ENCODE measurements at regions not wholly inside any gene's neighbourhood (a gene's known extent, or its start where the extent isn't known, plus 50 kb on each side); places are given as distances from the start of the nearest gene placed in this dataset.
A peak's percentile ranks its signal among the peaks of the same experiment; 100 is the strongest.
"Not testable (repeated sequence)": the region's sequence is repeated elsewhere in the genome, so short reads cannot be mapped to it uniquely, and the experiment has no call there.

DNA sequence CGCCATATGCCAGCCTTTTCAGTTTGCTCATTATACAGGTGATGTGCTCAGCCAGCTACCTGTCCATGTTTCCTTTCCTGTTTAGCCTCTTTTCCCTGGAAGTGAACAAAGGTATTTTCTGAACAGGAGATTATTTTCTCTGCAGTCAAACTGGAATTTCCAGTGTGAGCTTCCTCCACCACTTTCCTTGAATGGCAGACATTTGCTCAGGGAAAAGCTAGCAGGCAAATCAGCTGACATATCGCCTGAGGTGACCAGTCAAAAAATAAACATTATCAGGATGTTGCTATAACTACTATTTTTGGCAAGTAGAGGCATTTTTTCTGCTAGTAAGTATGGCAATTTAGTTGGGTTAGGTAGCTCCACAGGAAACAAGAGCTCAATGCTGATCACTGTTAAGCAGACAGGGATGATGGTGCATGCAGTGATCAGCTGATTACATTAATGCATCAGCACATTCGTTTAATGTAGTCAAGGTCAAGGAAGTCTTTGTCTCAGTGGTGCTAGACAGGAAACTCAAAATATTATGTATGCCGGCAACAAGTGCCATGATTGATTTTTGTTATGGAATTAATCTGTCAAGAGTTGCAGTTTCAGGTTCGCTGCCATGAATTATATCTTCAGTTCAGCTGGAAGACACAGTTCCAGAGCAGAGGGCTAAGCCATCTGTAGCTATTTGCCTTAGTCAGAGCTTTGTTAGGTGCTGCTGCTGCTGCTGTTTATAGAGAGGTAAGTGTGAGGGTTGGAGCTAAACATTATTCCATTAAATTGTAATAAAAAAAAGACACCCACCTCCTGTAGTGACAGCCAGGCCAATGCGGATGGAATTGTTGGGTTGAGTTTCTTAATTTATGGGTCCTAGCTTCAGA, 179.7 kb upstream of the ST6GALNAC5 start:
- DNase-seq, result no peak

DNA sequence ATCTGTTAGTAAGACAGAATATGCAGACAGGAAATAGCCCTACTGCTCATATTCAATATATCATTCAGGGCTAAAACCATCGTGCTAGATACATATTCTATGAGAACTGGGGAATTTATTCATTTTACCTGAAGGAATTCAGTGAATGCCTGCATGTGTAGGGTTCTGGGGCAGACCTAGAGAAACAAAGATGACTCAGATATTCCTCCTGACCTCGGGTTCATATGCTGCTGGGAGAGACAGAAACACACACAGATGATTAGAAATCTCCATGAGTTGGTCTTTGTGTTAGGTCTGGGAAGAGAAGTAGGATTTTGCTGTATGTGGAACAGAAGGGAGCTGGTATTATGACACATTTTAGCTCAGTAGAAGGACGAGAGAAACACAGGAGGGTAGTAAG, 176.5 kb upstream of the ST6GALNAC5 start:
- no peak for DNase-seq

DNA sequence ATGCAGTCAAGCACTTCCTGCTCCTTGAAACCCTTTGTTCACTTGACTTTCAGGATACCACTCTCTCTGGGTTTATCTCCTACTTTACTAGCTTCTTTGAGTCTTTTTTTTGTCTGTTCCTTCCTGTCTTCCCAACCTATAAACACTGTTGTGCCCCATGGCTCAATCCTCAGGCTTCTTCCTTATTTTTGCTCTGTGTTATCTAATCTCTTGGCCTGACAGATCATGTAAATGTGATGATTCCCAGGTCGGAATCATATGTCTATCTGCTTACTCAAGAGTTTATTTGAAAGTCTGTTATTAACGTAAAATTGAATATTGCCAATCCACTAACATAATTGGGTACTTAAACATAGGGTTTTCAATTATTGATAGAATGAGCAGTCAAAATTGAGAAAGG, 171.7 kb upstream of the ST6GALNAC5 start:
- no peak for DNase-seq

DNA sequence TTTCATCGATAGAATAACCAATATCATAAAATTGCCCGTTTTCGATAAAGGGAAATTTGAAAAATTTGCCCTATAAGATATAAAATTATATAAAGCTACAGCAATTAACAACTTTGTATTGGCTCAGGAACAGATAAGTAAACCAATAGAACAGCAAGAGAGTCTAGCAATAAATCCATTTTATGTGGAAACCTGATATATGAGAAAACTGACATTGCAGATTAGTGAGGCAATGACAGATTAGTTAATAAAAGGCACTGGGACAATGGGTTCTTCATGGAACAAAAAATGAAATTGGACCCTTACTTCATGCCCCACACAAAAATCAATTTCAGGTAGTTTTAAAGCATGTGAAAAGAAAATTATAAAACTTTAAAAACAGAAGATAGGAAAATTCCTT, 169.9 kb upstream of the ST6GALNAC5 start:
- no peak for DNase-seq

DNA sequence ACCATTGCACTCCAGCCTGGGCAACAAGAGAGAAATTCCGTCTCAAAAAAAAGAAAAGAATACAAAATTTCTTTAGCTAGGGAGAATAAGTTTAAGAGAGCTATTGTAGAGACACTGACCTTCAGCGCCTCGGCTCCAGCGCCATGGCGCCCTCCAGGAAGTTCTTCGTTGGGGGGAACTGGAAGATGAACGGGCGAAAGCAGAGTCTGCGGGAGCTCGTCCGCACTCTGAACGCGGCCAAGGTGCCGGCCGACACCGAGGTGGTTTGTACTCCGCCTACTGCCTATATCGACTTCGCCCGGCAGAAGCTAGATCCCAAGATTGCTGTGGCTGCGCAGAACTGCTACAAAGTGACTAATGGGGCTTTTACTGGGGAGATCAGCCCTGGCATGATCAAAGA, 167.6 kb upstream of the ST6GALNAC5 start:
- DNase-seq, result not testable (repeated sequence)

DNA sequence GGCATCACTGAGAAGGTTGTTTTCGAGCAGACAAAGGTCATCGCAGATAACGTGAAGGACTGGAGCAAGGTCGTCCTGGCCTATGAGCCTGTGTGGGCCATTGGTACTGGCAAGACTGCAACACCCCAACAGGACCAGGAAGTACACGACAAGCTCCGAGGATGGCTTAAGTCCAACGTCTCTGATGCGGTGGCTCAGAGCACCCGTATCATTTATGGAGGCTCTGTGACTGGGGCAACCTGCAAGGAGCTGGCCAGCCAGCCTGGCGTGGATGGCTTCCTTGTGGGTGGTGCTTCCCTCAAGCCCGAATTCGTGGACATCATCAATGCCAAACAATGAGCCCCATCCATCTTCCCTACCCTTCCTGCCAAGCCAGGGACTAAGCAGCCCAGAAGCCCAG, 167.1 kb upstream of the ST6GALNAC5 start:
- not testable (repeated sequence) for DNase-seq

DNA sequence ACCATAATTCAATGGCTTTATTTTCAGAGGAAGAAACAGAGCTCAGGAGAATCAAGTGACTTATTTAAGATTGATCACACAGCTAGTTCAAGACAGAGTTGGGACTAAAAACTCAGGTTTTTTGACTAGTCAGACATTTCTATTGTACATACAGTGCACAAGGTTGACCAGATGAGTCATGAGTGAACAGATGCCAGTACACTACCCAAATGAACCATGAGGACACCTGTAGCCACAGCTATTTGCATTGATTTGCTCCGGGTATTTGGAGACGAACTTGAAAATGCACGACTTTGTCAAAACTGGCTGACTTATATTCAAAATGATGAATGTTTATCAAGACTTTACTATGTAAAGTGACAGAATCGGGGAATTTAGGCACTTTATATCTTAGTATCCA, 161.7 kb upstream of the ST6GALNAC5 start:
- DNase-seq, result no peak

DNA sequence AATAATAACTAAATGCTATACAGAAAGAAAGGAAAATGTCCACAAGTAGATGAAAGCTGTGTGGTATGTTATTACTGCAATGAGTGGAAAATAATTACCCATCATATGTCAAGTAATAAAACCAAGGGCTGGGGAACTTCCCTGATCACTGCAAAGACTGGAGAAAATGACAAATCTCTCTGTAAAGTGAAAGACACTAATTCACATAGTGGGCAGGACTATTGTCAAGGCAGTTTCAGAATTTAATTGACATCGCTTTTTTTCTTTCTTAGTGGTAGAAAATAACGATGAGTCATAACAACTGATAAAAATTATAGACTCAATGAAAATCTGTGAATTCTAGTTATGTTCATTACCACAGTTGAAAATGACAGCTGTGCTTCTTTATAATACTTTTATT, 153.7 kb upstream of the ST6GALNAC5 start:
- DNase-seq, result no peak

DNA sequence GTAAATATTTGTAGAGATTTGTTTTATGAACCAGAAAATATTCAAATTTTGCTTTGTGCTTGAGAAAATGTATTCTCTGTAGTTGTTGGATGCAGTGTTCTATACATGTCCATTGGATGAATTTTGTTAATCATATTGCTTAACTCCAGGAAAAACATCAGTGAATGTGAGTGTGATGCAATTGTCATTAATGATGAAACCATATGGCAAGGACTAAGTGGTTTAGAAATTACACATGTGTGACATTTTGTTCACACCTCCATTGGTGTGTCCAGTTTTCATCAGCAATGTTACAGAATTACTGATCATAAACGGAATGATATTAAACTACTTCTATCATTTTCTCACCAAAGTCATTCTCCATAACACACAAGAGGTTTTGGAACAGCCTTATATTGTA, 151.8 kb upstream of the ST6GALNAC5 start:
- no peak for DNase-seq

DNA sequence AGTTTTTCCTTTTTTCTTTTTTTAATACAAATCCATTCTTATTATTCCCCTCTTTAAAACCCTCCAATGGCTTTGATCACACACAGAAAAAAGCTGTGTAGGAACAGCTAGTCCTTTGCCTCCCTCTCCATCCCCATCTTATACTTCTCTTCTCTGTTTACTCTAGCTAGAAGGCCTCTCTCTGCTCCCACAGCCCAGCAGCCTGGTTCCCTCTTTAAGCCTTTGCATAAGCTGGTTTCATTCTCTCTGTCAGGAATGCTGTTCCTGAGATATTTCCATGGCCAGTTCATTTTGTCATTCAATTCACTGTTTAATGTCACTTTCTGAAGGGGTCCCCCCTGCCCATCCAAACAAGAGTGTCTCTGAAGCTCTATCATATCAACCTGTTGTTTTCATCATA, 143.3 kb upstream of the ST6GALNAC5 start:
- DNase-seq, result no peak

DNA sequence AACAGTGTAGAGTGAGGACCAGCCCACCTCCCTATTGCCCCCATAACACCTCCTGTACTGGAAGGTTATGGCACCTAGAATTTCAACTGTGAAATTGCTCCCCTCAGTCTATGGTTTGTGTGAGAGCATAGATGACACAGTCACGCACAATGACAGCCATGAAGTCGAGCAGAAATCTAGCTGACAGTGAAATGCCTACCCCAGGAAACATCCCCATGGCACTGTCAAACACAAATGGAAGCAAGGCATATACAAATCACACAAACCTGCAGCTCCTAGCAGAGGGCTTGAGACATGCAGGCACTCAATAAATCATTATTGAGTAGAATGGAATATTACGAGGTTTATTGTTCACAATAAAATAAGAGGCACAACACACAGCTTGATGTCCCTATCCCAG, 142.5 kb upstream of the ST6GALNAC5 start:
- no peak for DNase-seq

DNA sequence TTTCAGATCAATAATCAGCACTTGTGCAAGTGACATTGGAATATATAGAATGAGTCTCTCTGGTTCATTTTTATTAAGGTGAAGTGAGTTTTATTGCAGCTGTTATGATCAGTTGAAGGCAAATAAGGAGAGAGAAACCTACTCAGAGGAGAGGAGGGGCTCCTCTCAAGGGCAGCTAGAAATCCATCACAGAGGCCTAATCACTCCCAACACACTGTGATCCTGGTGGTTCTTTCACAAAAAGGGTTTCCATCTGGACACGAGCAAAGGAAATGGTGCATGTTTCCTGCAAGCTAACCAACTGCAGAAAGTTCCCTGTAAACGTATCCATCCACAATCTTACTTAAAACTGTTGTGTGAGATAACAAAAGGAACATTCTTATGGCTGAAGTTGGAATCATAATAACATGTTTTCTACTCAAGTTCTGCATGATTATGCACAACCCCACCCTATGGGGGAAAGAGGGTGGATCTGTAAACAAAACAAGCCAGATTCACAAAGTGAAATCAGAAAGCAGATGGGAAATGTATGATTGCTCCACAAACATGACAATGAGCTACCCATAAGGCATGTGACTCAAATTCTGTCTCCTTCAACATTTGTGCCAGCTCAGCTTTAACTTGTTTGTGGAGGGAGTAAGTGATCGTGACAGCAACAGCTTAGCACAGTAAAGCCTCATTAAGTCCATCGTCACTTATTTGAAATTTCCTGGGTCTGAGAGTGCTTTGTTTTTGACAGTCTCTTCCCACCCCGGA, 141.2 kb upstream of the ST6GALNAC5 start:
- peak in 2 of 51 donors; percentile 1 to 21 for DNase-seq

DNA sequence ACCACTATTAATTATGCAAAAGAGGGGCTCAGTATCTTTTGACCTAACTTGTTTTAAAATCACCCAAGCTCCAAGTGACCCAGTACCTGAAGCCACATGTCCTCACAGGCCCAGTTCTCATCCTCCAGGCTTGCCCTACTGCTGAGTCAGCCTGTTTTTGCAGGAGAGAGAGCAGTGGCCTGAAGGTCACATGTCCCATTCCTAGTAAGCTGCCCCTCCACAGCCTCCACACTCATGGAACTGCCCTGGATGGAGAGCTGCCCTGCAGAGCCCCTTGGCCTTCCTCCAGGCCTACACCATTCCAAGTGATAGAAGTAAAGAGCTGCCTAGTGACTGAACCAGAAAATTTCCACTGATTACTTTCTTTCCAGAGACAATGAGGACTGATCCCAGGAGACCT, 139.8 kb upstream of the ST6GALNAC5 start:
- DNase-seq, result no peak

DNA sequence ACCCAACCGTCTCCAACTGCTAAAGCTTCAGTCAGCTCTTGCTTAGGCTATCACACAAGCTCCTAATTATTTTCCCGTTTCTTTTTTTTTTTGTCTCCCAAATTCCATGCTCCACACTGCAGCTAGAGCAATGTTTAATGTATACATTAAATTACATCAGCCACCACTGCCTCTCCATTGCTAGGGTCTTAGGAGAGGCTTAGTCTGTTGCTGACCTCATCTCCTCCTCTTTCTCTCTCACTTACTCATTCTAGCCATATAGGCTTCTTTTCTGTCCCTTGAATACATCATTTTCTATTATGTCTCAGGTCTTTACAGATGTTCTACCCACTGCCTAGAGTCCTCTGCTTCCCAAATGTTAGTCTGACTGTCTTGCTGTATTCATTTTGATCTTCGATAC, 138.1 kb upstream of the ST6GALNAC5 start:
- no peak for DNase-seq

DNA sequence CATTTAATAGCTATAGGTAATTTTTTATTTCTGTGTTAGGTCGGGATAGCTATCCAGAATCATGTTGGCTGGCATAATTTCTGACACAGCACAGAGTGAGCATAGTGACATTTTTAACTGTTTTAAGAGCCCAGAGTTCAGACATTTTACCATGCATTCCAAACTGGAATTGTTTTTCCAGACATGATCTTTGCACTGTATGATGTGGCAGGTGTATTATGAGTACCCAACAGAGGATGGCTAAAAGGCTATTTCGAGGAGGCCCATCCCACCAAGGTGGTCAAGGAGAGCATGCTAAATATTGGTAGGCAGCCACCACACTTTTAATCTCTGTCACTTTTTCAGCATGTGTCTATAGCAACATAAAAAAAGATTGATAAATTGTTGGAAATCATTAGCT, 137.3 kb upstream of the ST6GALNAC5 start:
- DNase-seq, result no peak

DNA sequence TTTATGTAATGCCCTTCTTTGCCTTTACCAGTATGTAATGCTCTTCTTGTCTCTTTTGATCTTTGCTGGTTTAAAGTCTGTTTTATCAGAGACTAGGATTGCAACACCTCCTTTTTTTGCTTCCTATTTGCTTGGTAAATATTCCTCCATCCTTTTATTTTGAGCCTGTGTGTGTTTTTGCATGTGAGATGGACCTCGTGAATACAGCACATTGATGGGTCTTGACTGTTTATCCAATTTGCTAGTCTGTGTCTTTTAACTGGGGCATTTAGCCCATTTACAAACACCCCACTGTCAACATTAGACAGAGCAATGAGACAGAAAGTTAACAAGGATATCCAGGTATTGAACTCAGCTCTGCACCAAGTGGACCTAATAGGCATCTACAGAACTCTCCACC, 128.9 kb upstream of the ST6GALNAC5 start:
- DNase-seq, result not testable (repeated sequence)

DNA sequence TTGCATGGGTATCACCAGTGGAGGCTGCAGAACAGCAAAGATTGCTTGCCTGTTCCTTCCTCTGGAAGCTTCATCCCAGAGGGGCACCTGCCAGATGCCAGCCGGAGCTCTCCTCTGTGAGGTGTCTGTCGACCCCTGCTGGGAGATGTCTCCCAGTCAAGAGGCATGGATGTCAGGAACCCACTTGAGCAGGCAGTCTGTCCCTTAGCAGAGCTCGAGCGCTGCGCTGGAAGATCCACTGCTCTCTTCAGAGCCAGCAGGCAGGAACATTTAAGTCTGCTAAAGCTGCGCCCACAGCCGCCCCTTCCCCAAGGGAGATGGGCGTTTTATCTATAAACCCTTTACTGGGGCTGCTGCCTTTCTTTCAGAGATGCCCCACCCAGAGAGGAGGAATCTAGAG, 126.3 kb upstream of the ST6GALNAC5 start:
- DNase-seq, result not testable (repeated sequence)

DNA sequence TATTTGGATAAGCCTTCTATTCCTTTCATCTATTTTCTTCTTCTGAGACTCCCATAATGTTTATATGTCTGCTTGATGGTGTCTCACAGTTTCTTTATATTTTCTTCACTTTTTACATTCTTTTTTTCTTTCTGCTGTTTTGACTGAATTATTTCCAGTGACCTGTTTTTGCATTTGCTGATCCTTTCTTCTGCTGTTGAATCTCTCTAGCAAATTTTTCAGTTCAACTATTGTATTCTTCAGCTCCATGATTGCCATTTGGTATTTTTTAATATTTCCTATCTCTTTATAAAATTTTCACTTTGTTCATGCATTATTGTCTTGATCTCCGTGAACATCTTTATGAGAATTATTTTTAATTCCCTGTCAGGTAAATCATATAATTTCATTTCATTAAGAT, 122.3 kb upstream of the ST6GALNAC5 start:
- DNase-seq, result no peak

DNA sequence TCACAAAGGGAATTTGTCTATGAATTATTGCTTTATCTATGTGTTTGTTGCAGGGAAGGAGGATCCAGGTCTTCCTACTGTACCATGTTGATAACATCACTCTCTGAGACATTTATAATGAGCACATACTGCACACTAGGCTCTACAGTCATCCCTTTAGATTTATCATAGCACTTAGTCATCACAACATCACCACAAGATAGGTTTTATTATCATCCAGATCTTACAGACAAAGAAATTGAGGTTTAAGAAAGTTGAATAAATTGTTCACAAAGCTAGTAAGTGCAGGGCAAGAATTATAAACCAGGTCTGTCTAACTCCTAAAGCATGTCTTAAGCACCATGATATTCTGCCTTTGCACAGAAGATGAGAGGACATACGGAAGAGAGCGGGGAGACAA, 121.1 kb upstream of the ST6GALNAC5 start:
- DNase-seq, result no peak

DNA sequence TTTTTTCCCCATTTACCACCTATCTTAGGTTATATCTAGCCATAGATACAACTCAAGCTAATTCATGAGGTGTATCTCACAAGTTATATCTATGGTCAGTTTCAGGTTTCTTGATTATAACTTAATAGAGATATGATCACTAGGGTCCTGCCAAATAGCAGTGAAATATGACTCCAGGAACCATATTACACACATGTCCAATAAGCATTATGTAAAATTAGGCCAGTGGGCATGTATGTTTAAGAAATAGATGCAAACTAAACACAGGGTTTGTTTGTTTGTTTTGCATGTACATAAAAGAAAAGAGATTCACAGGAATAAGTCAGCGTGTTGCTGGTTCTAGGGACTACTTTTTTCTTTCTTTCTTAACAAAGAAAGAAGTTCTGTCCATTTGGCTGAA, 112.5 kb upstream of the ST6GALNAC5 start:
- no peak for DNase-seq

DNA sequence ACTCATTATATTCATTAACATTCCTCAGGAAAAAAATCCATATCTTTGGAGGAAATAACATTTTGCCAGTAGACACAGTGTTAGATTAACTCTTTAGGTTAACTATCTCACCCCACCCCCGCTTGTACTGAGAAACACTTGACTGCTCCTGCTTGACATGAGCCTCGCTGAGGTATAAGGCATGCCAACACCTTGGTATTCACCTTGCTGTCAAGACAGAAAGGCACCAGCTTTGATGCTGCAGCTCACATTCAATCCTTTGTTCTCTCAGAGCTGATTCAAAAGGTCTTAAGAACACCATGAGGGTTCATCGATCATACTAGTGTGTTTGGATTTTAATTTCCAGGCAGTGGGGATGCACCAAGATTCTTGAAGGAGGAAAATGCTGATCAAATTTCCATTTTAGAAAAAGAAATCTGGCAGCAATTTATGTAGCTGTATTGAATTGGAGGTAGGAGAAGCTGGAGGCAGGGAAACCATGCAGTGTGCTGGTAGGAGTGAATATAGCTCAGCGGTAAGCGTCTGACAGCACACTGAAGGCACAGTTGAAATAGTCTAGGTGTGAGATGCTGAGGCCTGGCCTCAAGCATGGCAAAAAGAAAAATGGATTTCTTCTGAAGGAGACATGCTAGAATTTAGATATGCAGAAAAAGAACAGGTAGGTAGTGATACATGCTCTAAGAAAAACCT, 108.0 kb upstream of the ST6GALNAC5 start:
- DNase-seq, result no peak

DNA sequence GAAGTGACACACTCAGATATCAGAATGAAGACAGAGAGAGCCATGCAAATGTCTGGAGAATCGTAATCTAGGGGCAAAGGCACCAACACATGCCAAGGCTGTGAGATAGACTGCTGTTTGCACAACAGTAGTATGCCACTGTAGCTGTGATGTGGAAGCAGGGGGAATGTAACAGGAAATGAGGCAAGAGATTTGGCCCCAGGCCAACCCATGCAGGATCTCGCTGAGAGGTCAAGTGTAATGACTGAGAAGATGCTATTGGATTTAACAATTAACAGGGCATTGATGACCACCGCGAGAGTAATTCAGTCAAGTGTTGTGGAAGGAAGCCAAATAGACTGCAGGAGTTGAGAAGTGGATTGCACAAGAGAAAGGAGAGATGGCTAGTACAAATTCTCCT, 107.3 kb upstream of the ST6GALNAC5 start:
- no peak for DNase-seq
